ENCODE measurements at regions not wholly inside any gene's neighbourhood (a gene's known extent, or its start where the extent isn't known, plus 50 kb on each side); places are given as distances from the start of the nearest gene placed in this dataset.
"Not testable (repeated sequence)": the region's sequence is repeated elsewhere in the genome, so short reads cannot be mapped to it uniquely, and the experiment has no call there.

DNA sequence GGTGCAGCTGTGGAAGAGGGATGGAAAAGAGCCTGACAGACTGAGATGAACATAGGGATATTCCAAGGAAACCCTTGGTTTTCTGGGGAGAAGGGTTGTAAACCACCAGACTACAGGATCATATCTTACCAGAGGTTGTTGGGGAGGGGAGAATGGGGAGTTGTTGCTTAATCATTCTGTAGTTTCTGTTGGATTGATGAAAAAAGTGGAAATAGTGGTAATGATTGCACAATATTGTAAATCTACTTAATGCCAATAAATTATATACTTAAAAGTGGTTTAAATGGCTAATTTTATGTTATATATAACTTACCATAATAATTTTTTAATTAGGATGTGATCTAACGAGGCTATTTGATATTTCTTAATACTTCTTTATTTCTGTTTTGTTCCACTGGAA is 800.9 kb downstream of the BCL11A start:
- H2AFZ ChIP-seq: no peak overlapping the region
- no peak overlapping the region for H3K27ac ChIP-seq
- no peaks in the 10 kb centered on the region for H3K9me3 ChIP-seq (ENCODE audit: low read depth)
- no peak overlapping the region for H3K9ac ChIP-seq
- no peaks in the 10 kb centered on the region for H3K9me2 ChIP-seq (ENCODE audit: insufficient read depth)
- no peak overlapping the region for H3K4me2 ChIP-seq (ENCODE audit: unreplicated experiment)
- no peaks in the 10 kb centered on the region for H3K4me1 ChIP-seq (ENCODE audit: insufficient read depth)
- in situ Hi-C loops (cut with MboI): no loop called here
- H3K4me3 ChIP-seq: no peak overlapping the region
- no peaks in the 10 kb centered on the region for H3F3A ChIP-seq (ENCODE audit: insufficient read depth)
- TF ChIP-seq EZH2 (IDR thresholded peaks at IDR 0.05; ENCODE audit: insufficient read depth, poor library complexity, severe bottlenecking) (no peak), EZH2phosphoT487 (IDR thresholded peaks at IDR 0.05; ENCODE audit: insufficient read depth, low read depth) (no peak)
- no peaks in the 10 kb centered on the region for H3K36me3 ChIP-seq (ENCODE audit: low read depth)
- H3K79me2 ChIP-seq (ENCODE audit: insufficient read depth): no peaks in the 10 kb centered on the region
- no peaks in the 10 kb centered on the region for H4K20me1 ChIP-seq (ENCODE audit: insufficient read depth)
- no peak for DNase-seq
- no peaks in the 10 kb centered on the region for H3K27me3 ChIP-seq (replicated peaks; ENCODE audit: insufficient read depth)
- 0 to 3% methylated on average over 1 of the region's 1 CpG for whole genome bisulfite sequencing, 2 experiments (ENCODE audit: low coverage in 1 of 2, low lambda C conversion rate in 2 of 2, missing lambda C conversion rate in 2 of 2)

DNA sequence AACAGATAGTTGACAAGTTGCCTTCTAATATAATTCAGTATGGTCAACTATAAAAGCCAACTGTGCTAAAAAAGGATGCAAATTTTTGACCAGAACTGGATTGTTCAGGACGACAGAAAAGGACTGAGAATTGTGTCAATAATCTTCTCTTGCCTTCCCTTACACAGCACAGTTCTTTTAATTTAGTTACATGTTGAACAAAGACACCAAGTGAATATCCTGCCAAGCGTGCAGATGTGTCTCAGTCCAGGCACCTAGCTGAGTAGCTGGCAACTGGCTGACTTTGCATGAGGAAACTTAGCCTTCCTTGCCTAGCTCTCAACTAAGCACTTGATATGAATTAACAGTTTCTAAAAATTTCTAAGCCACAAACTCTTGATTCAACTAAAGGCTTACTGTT is 801.4 kb downstream of the BCL11A start:
- Histone ChIP-seq H3K27ac (no peak overlapping the region), H3K27me3 (replicated peaks; ENCODE audit: insufficient read depth) (no peaks in the 10 kb centered on the region), H3K9ac (no peak overlapping the region), H3F3A (ENCODE audit: insufficient read depth) (no peaks in the 10 kb centered on the region), H4K20me1 (ENCODE audit: insufficient read depth) (no peaks in the 10 kb centered on the region), H2AFZ (no peak overlapping the region), H3K4me3 (no peak overlapping the region), H3K79me2 (ENCODE audit: insufficient read depth) (no peaks in the 10 kb centered on the region), H3K9me3 (ENCODE audit: low read depth) (no peaks in the 10 kb centered on the region), H3K4me1 (ENCODE audit: insufficient read depth) (no peaks in the 10 kb centered on the region), H3K4me2 (ENCODE audit: unreplicated experiment) (no peak overlapping the region), H3K9me2 (ENCODE audit: insufficient read depth) (no peaks in the 10 kb centered on the region), H3K36me3 (ENCODE audit: low read depth) (no peaks in the 10 kb centered on the region)
- no peak for DNase-seq
- in situ Hi-C loops (cut with MboI): no loop called here
- TF ChIP-seq EZH2phosphoT487 (IDR thresholded peaks at IDR 0.05; ENCODE audit: insufficient read depth, low read depth): no peak
- 13 to 20% methylated on average over 2 of the region's 2 CpGs for WGBS, 2 experiments (ENCODE audit: low coverage in 1 of 2, low lambda C conversion rate in 2 of 2, missing lambda C conversion rate in 2 of 2)

DNA sequence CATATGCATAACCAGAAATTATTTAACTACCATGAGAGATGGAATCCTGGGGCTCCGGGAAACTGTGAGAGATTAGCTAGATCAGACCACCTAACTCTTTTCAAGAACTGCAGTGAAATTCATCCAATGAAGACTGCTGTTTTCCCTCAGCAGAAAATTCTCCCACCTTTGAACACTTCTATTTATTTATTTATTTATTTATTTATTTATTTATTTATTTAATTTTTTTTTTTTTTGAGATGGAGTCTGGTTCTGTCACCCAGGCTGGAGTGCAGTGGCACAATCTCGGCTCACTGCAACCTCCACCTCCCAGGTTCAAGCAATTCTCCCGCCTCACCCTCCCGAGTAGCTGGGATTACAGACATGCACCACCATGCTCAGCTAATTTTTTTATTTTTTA is 802.2 kb downstream of the BCL11A start:
- 44 to 46% methylated on average over 4 of the region's 4 CpGs for WGBS, 2 experiments (ENCODE audit: low coverage in 1 of 2, low lambda C conversion rate in 2 of 2, missing lambda C conversion rate in 2 of 2)
- H3K79me2 ChIP-seq (ENCODE audit: insufficient read depth); H2AFZ ChIP-seq; H3K4me3 ChIP-seq; H3K9ac ChIP-seq; in situ Hi-C loops (cut with MboI); H3K9me3 ChIP-seq (ENCODE audit: low read depth); H4K20me1 ChIP-seq (ENCODE audit: insufficient read depth); H3F3A ChIP-seq (ENCODE audit: insufficient read depth); H3K36me3 ChIP-seq (ENCODE audit: low read depth); H3K27ac ChIP-seq; DNase-seq; H3K4me1 ChIP-seq (ENCODE audit: insufficient read depth); H3K4me2 ChIP-seq (ENCODE audit: unreplicated experiment); H3K27me3 ChIP-seq (replicated peaks; ENCODE audit: insufficient read depth); H3K9me2 ChIP-seq (ENCODE audit: insufficient read depth): not testable (repeated sequence)

DNA sequence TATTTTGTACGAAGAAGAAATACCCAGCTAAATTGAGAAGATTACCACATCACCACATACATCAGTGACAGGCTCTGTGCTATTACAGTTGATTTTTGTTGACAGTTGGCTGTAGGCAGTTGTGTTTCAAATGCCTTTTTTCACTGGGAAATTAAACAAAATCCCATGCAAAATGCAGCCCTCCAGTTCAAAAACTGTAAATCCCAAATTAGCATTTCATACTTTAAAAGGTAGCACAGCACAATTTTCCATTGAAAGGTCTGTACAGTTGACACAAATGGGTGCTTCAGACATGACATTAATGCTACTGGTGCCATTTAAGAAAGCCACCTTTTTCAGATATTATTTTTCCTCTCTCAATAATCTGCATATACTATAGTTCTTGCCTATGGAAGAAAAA is 807.2 kb downstream of the BCL11A start:
- Histone ChIP-seq H4K20me1 (ENCODE audit: insufficient read depth) (no peaks in the 10 kb centered on the region), H3K27ac (no peak overlapping the region), H3K9me2 (ENCODE audit: insufficient read depth) (no peaks in the 10 kb centered on the region), H3K4me2 (ENCODE audit: unreplicated experiment) (no peak overlapping the region), H3K4me1 (ENCODE audit: insufficient read depth) (no peaks in the 10 kb centered on the region), H3K36me3 (ENCODE audit: low read depth) (no peaks in the 10 kb centered on the region), H3K27me3 (replicated peaks; ENCODE audit: insufficient read depth) (no peaks in the 10 kb centered on the region), H3K9ac (no peak overlapping the region), H3K79me2 (ENCODE audit: insufficient read depth) (no peaks in the 10 kb centered on the region), H2AFZ (no peak overlapping the region), H3K4me3 (no peak overlapping the region), H3K9me3 (ENCODE audit: low read depth) (no peaks in the 10 kb centered on the region), H3F3A (ENCODE audit: insufficient read depth) (no peaks in the 10 kb centered on the region)
- WGBS, 2 experiments (ENCODE audit: low coverage in 1 of 2, low lambda C conversion rate in 2 of 2, missing lambda C conversion rate in 2 of 2): 0 to 15% methylated on average over 1 of the region's 1 CpG
- in situ Hi-C loops (cut with MboI): no loop called here
- DNase-seq: no peak
- TF ChIP-seq EZH2phosphoT487 (IDR thresholded peaks at IDR 0.05; ENCODE audit: insufficient read depth, low read depth): no peak
- no peak for TF ChIP-seq EZH2 (IDR thresholded peaks at IDR 0.05; ENCODE audit: insufficient read depth, poor library complexity, severe bottlenecking)

DNA sequence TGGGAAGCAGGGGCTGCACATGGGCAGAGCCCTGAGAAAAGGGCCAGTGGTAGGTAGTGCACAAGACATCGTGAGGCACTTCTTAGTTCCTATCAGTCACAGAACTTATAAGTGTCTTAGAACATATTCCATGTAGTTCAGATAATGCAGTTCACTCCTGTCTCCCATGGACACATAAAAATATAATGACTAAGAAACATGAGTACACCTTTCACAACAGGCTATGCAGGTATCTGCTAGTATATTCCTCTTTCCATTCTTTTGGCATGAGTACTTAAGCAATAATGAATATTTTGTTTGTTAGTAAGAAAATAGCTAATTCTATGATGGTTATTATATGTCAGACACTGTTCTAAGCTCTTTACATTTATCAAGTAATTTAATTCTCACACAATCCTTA is 808.4 kb downstream of the BCL11A start:
- no peaks in the 10 kb centered on the region for H3K9me2 ChIP-seq (ENCODE audit: insufficient read depth)
- H3K27ac ChIP-seq: no peak overlapping the region
- TF ChIP-seq EZH2phosphoT487 (IDR thresholded peaks at IDR 0.05; ENCODE audit: insufficient read depth, low read depth) (no peak), EZH2 (IDR thresholded peaks at IDR 0.05; ENCODE audit: insufficient read depth, poor library complexity, severe bottlenecking) (no peak)
- no peaks in the 10 kb centered on the region for H3K27me3 ChIP-seq (replicated peaks; ENCODE audit: insufficient read depth)
- H3K36me3 ChIP-seq (ENCODE audit: low read depth): no peaks in the 10 kb centered on the region
- DNase-seq: no peak
- no peak overlapping the region for H2AFZ ChIP-seq
- H3K9ac ChIP-seq: no peak overlapping the region
- no peaks in the 10 kb centered on the region for H3F3A ChIP-seq (ENCODE audit: insufficient read depth)
- WGBS, 2 experiments (ENCODE audit: low coverage in 1 of 2, low lambda C conversion rate in 2 of 2, missing lambda C conversion rate in 2 of 2): 25 to 33% methylated on average over 1 of the region's 1 CpG
- H3K4me2 ChIP-seq (ENCODE audit: unreplicated experiment): no peak overlapping the region
- H3K4me3 ChIP-seq: no peak overlapping the region
- no peaks in the 10 kb centered on the region for H3K4me1 ChIP-seq (ENCODE audit: insufficient read depth)
- H3K79me2 ChIP-seq (ENCODE audit: insufficient read depth): no peaks in the 10 kb centered on the region
- H4K20me1 ChIP-seq (ENCODE audit: insufficient read depth): no peaks in the 10 kb centered on the region
- H3K9me3 ChIP-seq (ENCODE audit: low read depth): no peaks in the 10 kb centered on the region
- in situ Hi-C loops (cut with MboI): no loop called here

Data from GM23248 (cell line).